ENCODE measurements at regions not wholly inside any gene's neighbourhood (a gene's known extent, or its start where the extent isn't known, plus 50 kb on each side); places are given as distances from the start of the nearest gene placed in this dataset.

DNA sequence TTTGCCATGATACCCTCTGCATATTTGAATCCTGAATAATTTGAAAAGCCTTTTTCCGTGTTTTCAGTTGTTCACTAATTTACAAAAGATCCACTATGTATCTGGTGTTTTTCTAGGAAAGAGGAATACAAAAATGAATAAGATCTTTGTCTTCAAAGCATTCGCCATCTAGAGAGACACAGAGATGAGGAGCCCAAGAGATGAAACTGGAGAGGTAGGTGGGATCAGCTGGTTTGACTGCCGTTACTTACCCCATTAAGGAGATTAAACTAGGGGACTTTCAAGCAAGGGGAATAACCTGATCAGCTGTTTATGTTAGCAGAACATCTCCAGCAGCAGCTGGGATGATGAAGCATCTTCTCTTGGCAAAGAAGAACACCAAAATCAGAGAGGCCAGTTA is 150.2 kb upstream of the SATB2 start:
- ChIA-PET CTCF (no interaction called here), POLR2A (no interaction called here)
- no peak for DNase-seq
- TF ChIP-seq, protein P1, sequence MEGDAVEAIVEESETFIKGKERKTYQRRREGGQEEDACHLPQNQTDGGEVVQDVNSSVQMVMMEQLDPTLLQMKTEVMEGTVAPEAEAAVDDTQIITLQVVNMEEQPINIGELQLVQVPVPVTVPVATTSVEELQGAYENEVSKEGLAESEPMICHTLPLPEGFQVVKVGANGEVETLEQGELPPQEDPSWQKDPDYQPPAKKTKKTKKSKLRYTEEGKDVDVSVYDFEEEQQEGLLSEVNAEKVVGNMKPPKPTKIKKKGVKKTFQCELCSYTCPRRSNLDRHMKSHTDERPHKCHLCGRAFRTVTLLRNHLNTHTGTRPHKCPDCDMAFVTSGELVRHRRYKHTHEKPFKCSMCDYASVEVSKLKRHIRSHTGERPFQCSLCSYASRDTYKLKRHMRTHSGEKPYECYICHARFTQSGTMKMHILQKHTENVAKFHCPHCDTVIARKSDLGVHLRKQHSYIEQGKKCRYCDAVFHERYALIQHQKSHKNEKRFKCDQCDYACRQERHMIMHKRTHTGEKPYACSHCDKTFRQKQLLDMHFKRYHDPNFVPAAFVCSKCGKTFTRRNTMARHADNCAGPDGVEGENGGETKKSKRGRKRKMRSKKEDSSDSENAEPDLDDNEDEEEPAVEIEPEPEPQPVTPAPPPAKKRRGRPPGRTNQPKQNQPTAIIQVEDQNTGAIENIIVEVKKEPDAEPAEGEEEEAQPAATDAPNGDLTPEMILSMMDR (IDR thresholded peaks at IDR 0.05; ENCODE audit: insufficient read depth in 1 of 2, low read depth in 1 of 2, low read length in 1 of 2, severe bottlenecking in 1 of 2, unreplicated experiment in 1 of 2) = no peak
- Histone ChIP-seq H3K36me3 (ENCODE audit: control insufficient read depth, insufficient read depth, low read length) (no peaks in the 10 kb centered on the region), H3K4me1 (no peaks in the 10 kb centered on the region), H3K9me3 (no peaks in the 10 kb centered on the region), H3K27me3 (replicated peaks; ENCODE audit: control insufficient read depth, insufficient read depth, low read length) (no peaks in the 10 kb centered on the region), H3K4me3 (ENCODE audit: low read depth, low read length) (no peak overlapping the region)
- intact Hi-C loops (cut with micrococcal nuclease; ENCODE audit: unreplicated experiment) = no loop called here
- Mint-ChIP-seq H3K4me1 (ENCODE audit: low read depth, unreplicated experiment) (no peaks in the 10 kb centered on the region), H3K9me3 (ENCODE audit: unreplicated experiment) (no peaks in the 10 kb centered on the region), H3K27ac (ENCODE audit: unreplicated experiment) (no peak overlapping the region), H3K36me3 (ENCODE audit: insufficient read depth, unreplicated experiment) (no peaks in the 10 kb centered on the region), H3K4me3 (ENCODE audit: unreplicated experiment) (no peak overlapping the region), H3K27me3 (ENCODE audit: insufficient read depth, unreplicated experiment) (no peaks in the 10 kb centered on the region)
- BruUV-seq (replicated peaks) = no TSS peak

DNA sequence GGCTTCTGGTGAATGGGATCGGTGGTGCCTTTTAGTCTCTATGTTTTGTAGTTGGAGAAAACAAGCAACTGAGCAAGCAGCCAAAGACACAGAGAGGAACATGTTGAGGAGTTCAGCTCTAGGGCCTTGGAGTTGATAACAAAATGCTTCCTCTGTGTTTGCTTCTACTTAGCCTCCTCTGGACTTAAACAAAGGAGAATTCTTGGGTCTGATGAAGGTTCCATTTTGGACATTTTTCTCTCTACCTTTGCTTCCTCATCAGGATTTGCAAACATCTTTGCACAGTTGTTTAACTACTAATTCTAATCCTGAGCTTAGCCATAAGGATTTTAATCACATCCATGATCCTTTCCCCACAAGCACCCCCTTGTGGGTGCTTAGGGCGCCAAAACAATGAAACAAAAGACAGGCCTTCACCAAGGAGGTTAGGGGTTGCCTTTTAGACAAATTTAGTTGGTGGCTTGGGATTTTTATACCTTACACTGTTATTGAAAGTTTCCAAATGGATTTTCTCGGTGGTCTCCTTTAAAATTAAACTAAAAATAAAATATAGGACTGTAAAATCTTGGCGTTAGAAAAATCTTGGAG is 148.5 kb upstream of the SATB2 start:
- DNase-seq = no peak
- no peaks in the 10 kb centered on the region for H3K4me1 ChIP-seq
- no peak overlapping the region for H3K4me3 ChIP-seq (ENCODE audit: low read depth, low read length)
- Mint-ChIP-seq H3K9me3 (ENCODE audit: unreplicated experiment) (no peaks in the 10 kb centered on the region), H3K36me3 (ENCODE audit: insufficient read depth, unreplicated experiment) (no peaks in the 10 kb centered on the region), H3K27ac (ENCODE audit: unreplicated experiment) (no peak overlapping the region), H3K27me3 (ENCODE audit: insufficient read depth, unreplicated experiment) (no peaks in the 10 kb centered on the region), H3K4me1 (ENCODE audit: low read depth, unreplicated experiment) (peaks cover 7% of the 10 kb centered on the region), H3K4me3 (ENCODE audit: unreplicated experiment) (no peak overlapping the region)
- TF ChIP-seq, protein P1 (IDR thresholded peaks at IDR 0.05; ENCODE audit: insufficient read depth in 1 of 2, low read depth in 1 of 2, low read length in 1 of 2, severe bottlenecking in 1 of 2, unreplicated experiment in 1 of 2) = peak; percentile 40 to 48
- no TSS peak for BruUV-seq (replicated peaks)
- no peaks in the 10 kb centered on the region for H3K36me3 ChIP-seq (ENCODE audit: control insufficient read depth, insufficient read depth, low read length)
- H3K9me3 ChIP-seq = no peaks in the 10 kb centered on the region
- POLR2A ChIA-PET = no interaction called here
- CTCF ChIA-PET = interaction anchor here (1.0 kb wide), 1 partner anchor 13 kb away, joined by 5 read pairs; no protein-coding TSS in a partner anchor
- no peaks in the 10 kb centered on the region for H3K27me3 ChIP-seq (replicated peaks; ENCODE audit: control insufficient read depth, insufficient read depth, low read length)
- intact Hi-C loops (cut with micrococcal nuclease; ENCODE audit: unreplicated experiment) = no loop called here

DNA sequence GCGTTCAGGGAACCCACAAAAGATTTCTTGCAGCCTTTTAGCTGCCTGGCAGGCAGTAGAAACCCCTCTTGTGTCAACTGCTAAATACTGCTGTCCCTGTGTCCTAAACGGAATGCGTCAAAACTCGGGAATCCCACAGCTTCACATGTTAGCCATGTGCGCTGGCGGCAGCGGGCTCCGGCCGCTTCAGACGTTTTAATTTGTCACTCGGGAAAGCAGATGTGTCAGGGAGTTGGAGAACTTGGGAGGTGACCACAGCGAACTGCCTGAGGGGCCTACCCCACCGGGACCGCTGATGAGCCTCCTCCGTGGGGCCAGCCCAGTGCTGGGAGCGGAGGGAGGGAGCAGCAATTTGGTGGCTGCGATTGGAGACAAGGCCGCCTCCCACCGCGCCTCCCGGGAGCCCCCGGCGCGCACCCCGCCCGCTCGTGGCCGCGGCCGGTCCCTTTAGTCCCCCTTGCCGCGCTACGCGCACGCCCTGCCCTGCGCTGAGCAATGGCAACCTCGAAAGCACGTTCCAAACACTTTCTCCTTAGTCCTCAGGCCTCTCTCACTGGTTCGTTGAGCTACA is 146.1 kb upstream of the SATB2 start:
- Histone ChIP-seq H3K36me3 (ENCODE audit: control insufficient read depth, insufficient read depth, low read length) (no peaks in the 10 kb centered on the region), H3K9me3 (no peaks in the 10 kb centered on the region), H3K4me1 (no peaks in the 10 kb centered on the region), H3K4me3 (ENCODE audit: low read depth, low read length) (no peak overlapping the region), H3K27me3 (replicated peaks; ENCODE audit: control insufficient read depth, insufficient read depth, low read length) (no peaks in the 10 kb centered on the region)
- TF ChIP-seq, protein P1 (IDR thresholded peaks at IDR 0.05; ENCODE audit: insufficient read depth in 1 of 2, low read depth in 1 of 2, low read length in 1 of 2, severe bottlenecking in 1 of 2, unreplicated experiment in 1 of 2) = no peak
- H3K27me3 Mint-ChIP-seq (ENCODE audit: insufficient read depth, unreplicated experiment) = no peaks in the 10 kb centered on the region
- H3K36me3 Mint-ChIP-seq (ENCODE audit: insufficient read depth, unreplicated experiment) = no peaks in the 10 kb centered on the region
- no peak for DNase-seq
- H3K27ac Mint-ChIP-seq (ENCODE audit: unreplicated experiment) = no peak overlapping the region
- POLR2A ChIA-PET = no interaction called here
- BruUV-seq (replicated peaks) = no TSS peak
- peaks cover 7% of the 10 kb centered on the region for H3K4me1 Mint-ChIP-seq (ENCODE audit: low read depth, unreplicated experiment)
- CTCF ChIA-PET = no interaction called here
- H3K9me3 Mint-ChIP-seq (ENCODE audit: unreplicated experiment) = no peaks in the 10 kb centered on the region
- intact Hi-C loops (cut with micrococcal nuclease; ENCODE audit: unreplicated experiment) = loop anchor here (2.0 kb wide), 1 partner anchor 257 kb away; no protein-coding TSS in a partner anchor
- H3K4me3 Mint-ChIP-seq (ENCODE audit: unreplicated experiment) = no peak overlapping the region

Measured in Caco-2 (cell line).